Body of pancreas (tissue), 4 donors: ENCODE measurements at regions not wholly inside any gene's neighbourhood (a gene's known extent, or its start where the extent isn't known, plus 50 kb on each side); places are given as distances from the start of the nearest gene placed in this dataset.

Experiments
- POLR2A ChIP-seq, 3 donors: fragments of 450-650 bp; IDR thresholded peaks; one replicate each; pipeline ENCODE4 v1.6.1; 2016; ENCODE audit warnings: antibody characterized with exemption in 3 of 3, mild to moderate bottlenecking in 2 of 3
- TF ChIP-seq, protein P1 (sequence below), 7 experiments: fragments of 450-650 bp in 4 of 7; fragments of 200-600 bp in 3 of 7; sonication (generic) in 3 of 7; IDR thresholded peaks; one replicate each; pipeline ENCODE4 v1.5.1; 2016 to 2019; ENCODE audit warnings: antibody characterized with exemption in 7 of 7

DNA sequence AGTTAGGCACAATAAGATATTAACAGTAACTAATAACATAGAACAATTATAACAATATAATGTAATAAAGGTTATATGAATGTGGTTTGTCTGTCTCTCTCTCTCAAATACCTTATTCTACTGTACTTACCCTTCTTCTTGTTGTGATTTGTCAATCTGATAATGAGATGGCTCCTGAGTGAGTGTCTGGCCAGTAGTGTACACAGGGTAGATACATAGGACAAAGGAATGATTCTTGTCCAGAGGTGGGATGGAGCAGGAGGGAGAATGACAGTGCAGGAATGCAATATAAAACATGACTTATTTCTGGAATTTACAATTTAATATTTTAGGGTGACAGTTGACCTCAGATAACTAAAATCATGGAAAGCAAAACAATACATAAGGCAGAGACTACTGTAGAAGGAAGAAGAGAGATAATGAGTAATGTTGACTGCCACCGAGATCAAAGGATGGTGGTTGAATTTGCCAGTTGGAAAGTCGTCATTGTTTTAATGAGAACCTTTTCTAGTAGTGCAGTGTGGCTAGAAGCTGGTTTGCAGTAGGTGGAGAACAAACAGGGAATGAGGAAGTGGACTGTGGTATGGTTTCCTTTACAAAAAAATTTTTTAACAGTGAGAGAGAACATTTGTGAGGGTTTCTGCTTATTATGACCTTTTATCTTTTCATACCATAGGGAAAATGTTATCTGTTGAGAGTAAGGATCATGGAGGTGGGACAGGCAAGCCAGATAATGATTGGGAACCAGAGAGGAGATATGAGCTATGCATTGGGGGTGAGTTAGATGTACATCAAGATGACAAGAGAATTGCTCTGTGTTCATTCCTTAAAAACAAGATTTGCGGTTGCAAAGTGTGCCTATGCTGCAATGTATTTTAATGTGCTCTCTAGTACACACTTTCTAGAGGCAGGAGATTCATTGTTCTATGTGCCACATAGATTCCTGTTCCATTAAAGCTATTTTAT is 458.3 kb downstream of the BTG1 start:
- TF ChIP-seq, protein P1, sequence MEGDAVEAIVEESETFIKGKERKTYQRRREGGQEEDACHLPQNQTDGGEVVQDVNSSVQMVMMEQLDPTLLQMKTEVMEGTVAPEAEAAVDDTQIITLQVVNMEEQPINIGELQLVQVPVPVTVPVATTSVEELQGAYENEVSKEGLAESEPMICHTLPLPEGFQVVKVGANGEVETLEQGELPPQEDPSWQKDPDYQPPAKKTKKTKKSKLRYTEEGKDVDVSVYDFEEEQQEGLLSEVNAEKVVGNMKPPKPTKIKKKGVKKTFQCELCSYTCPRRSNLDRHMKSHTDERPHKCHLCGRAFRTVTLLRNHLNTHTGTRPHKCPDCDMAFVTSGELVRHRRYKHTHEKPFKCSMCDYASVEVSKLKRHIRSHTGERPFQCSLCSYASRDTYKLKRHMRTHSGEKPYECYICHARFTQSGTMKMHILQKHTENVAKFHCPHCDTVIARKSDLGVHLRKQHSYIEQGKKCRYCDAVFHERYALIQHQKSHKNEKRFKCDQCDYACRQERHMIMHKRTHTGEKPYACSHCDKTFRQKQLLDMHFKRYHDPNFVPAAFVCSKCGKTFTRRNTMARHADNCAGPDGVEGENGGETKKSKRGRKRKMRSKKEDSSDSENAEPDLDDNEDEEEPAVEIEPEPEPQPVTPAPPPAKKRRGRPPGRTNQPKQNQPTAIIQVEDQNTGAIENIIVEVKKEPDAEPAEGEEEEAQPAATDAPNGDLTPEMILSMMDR (IDR thresholded peaks at IDR 0.05), result no peak
- TF ChIP-seq POLR2A (IDR thresholded peaks at IDR 0.05), result no peak
